Caco-2 (cell line): ENCODE measurements at regions not wholly inside any gene's neighbourhood (a gene's known extent, or its start where the extent isn't known, plus 50 kb on each side); places are given as distances from the start of the nearest gene placed in this dataset.

ENCODE experiments used
- BruUV-seq: library from RNA; stranded (reverse); fragments of 400-500 nt; replicated peaks from 2 replicates; lab custom pipeline; 2021; lab: Mats Ljungman, UMichigan
- CTCF ChIA-PET: fragments of 300-600 bp; sonication (Branson Sonifier 250); formaldehyde crosslinking; loops from one replicate; lab custom pipeline; 2022; ENCODE audit warnings: antibody characterized with exemption; lab: Charles Lee
- POLR2A ChIA-PET: fragments of 300-600 bp; sonication (Branson Sonifier 250); formaldehyde crosslinking; loops from one replicate; lab custom pipeline; 2022; ENCODE audit warnings: antibody characterized with exemption; lab: Charles Lee
- DNase-seq, 2 experiments: peaks; one replicate each; pipeline versions ENCODE4 v3.0.0 to v3.0.0-alpha.2; 2020 to 2022
- H3K27me3 ChIP-seq: replicated peaks from 2 replicates; pipeline ENCODE4 v1.6.0; 2011; ENCODE audit warnings: low read length; ENCODE audit not compliant: control insufficient read depth, insufficient read depth
- H3K36me3 ChIP-seq: 2 replicates; pipeline ENCODE4 v1.5.1; 2011; ENCODE audit warnings: low read length; ENCODE audit not compliant: control insufficient read depth, insufficient read depth
- H3K4me1 ChIP-seq: fragments of 250-450 bp; sonication (Bioruptor Pico); 2 replicates; pipeline ENCODE4 v1.5.1; 2020; ENCODE audit warnings: mild to moderate bottlenecking
- H3K4me3 ChIP-seq: 2 replicates; pipeline ENCODE4 v1.5.1; 2011; ENCODE audit warnings: low read depth, mild to moderate bottlenecking, control low read depth, low read length
- H3K9me3 ChIP-seq: fragments of 250-450 bp; sonication (Bioruptor Pico); 2 replicates; pipeline ENCODE4 v1.5.1; 2020; ENCODE audit warnings: mild to moderate bottlenecking, moderate library complexity
- H3K27ac Mint-ChIP-seq: one replicate; pipeline ENCODE4 v1.8.0; 2022; ENCODE audit warnings: mixed read lengths; ENCODE audit not compliant: unreplicated experiment
- H3K27me3 Mint-ChIP-seq: one replicate; pipeline ENCODE4 v1.8.0; 2022; ENCODE audit warnings: mixed read lengths; ENCODE audit not compliant: insufficient read depth, unreplicated experiment
- H3K36me3 Mint-ChIP-seq: one replicate; pipeline ENCODE4 v1.8.0; 2022; ENCODE audit warnings: mild to moderate bottlenecking, mixed read lengths; ENCODE audit not compliant: insufficient read depth, unreplicated experiment
- H3K4me1 Mint-ChIP-seq: one replicate; pipeline ENCODE4 v1.8.0; 2022; ENCODE audit warnings: low read depth, mixed read lengths; ENCODE audit not compliant: unreplicated experiment
- H3K4me3 Mint-ChIP-seq: one replicate; pipeline ENCODE4 v1.8.0; 2022; ENCODE audit warnings: mild to moderate bottlenecking, moderate library complexity, mixed read lengths; ENCODE audit not compliant: unreplicated experiment
- H3K9me3 Mint-ChIP-seq: one replicate; pipeline ENCODE4 v1.8.0; 2022; ENCODE audit warnings: mixed read lengths; ENCODE audit not compliant: unreplicated experiment
- CTCF ChIP-seq, 2 experiments: fragments of 200-600 bp in 1 of 2; IDR thresholded peaks; 1 replicate in 1 of 2; 2 replicates in 1 of 2; pipeline versions ENCODE4 v1.5.1 to v1.8.0; 2011 to 2022; ENCODE audit warnings: antibody characterized with exemption in 1 of 2, control low read depth in 1 of 2, inconsistent platforms in 1 of 2, low read depth in 1 of 2, low read length in 1 of 2, mild to moderate bottlenecking in 1 of 2, moderate library complexity in 1 of 2; ENCODE audit not compliant: insufficient read depth in 1 of 2, severe bottlenecking in 1 of 2, unreplicated experiment in 1 of 2
- intact Hi-C: fragments of 100-400 bp; cut with micrococcal nuclease; formaldehyde crosslinking; loops from one replicate; pipeline ENCODE4 v1.10.0; 2022; ENCODE audit not compliant: unreplicated experiment

GRCh38 chr18:43507842-43508481, 230.7 kb upstream of the SYT4 start:
- DNase-seq: no peak
- BruUV-seq: no TSS peak
- CTCF ChIA-PET: no interaction called here
- POLR2A ChIA-PET: no interaction called here
- no peak overlapping the region for H3K27ac Mint-ChIP-seq
- H3K9me3 ChIP-seq: no peaks in the 10 kb centered on the region
- intact Hi-C loops: no loop called here
- no peaks in the 10 kb centered on the region for H3K27me3 Mint-ChIP-seq
- H3K4me1 ChIP-seq: no peaks in the 10 kb centered on the region
- no peaks in the 10 kb centered on the region for H3K36me3 Mint-ChIP-seq
- no peaks in the 10 kb centered on the region for H3K27me3 ChIP-seq
- H3K4me3 ChIP-seq: no peak overlapping the region
- H3K4me1 Mint-ChIP-seq: no peaks in the 10 kb centered on the region
- H3K9me3 Mint-ChIP-seq: no peaks in the 10 kb centered on the region
- H3K36me3 ChIP-seq: no peaks in the 10 kb centered on the region
- H3K4me3 Mint-ChIP-seq: no peak overlapping the region
- TF ChIP-seq CTCF (IDR thresholded peaks at IDR 0.05; ENCODE audit: insufficient read depth in 1 of 2, low read depth in 1 of 2, low read length in 1 of 2, severe bottlenecking in 1 of 2, unreplicated experiment in 1 of 2): no peak

- Mint-ChIP-seq H3K27ac (no peak overlapping the region), H3K27me3 (no peaks in the 10 kb centered on the region), H3K9me3 (no peaks in the 10 kb centered on the region), H3K36me3 (no peaks in the 10 kb centered on the region), H3K4me3 (no peak overlapping the region), H3K4me1 (no peaks in the 10 kb centered on the region)
- Histone ChIP-seq H3K27me3 (no peaks in the 10 kb centered on the region), H3K4me3 (no peak overlapping the region), H3K36me3 (no peaks in the 10 kb centered on the region), H3K4me1 (no peaks in the 10 kb centered on the region), H3K9me3 (no peaks in the 10 kb centered on the region)
- no peak for TF ChIP-seq CTCF (IDR thresholded peaks at IDR 0.05; ENCODE audit: insufficient read depth in 1 of 2, low read depth in 1 of 2, low read length in 1 of 2, severe bottlenecking in 1 of 2, unreplicated experiment in 1 of 2)
- CTCF ChIA-PET: no interaction called here
- POLR2A ChIA-PET: no interaction called here
- intact Hi-C loops: no loop called here
- BruUV-seq: no TSS peak
- DNase-seq: no peak
These were observed 237.5 kb upstream of the SYT4 start for GRCh38 chr18:43514747-43515146.

- Histone ChIP-seq H3K4me1 (no peaks in the 10 kb centered on the region), H3K36me3 (no peaks in the 10 kb centered on the region), H3K9me3 (no peaks in the 10 kb centered on the region), H3K27me3 (no peaks in the 10 kb centered on the region), H3K4me3 (no peak overlapping the region)
- H3K27ac Mint-ChIP-seq: no peak overlapping the region
- intact Hi-C loops: no loop called here
- ChIA-PET POLR2A (no interaction called here), CTCF (no interaction called here)
- DNase-seq: no peak
- H3K27me3 Mint-ChIP-seq: no peaks in the 10 kb centered on the region
- H3K9me3 Mint-ChIP-seq: no peaks in the 10 kb centered on the region
- no TSS peak for BruUV-seq
- H3K36me3 Mint-ChIP-seq: no peaks in the 10 kb centered on the region
- H3K4me3 Mint-ChIP-seq: no peak overlapping the region
- no peaks in the 10 kb centered on the region for H3K4me1 Mint-ChIP-seq
- TF ChIP-seq CTCF (IDR thresholded peaks at IDR 0.05; ENCODE audit: insufficient read depth in 1 of 2, low read depth in 1 of 2, low read length in 1 of 2, severe bottlenecking in 1 of 2, unreplicated experiment in 1 of 2): no peak
These were observed 238.2 kb upstream of the SYT4 start for GRCh38 chr18:43515481-43515880.
